Stomach (tissue), 4 donors: ENCODE measurements at regions not wholly inside any gene's neighbourhood (a gene's known extent, or its start where the extent isn't known, plus 50 kb on each side); places are given as distances from the start of the nearest gene placed in this dataset.
"Not testable (repeated sequence)": the region's sequence is repeated elsewhere in the genome, so short reads cannot be mapped to it uniquely, and the experiment has no call there.

Experiments
- POLR2A ChIP-seq, 4 donors: fragments of 450-650 bp; IDR thresholded peaks; one replicate each; pipeline ENCODE4 v1.6.1; 2016; ENCODE audit warnings: antibody characterized with exemption in 4 of 4, control low read depth in 2 of 4, mild to moderate bottlenecking in 1 of 4, moderate library complexity in 1 of 4
- POLR2AphosphoS5 ChIP-seq, 3 donors: sonication (generic); formaldehyde crosslinking; IDR thresholded peaks; one replicate each; pipeline ENCODE4 v1.6.1; 2016; ENCODE audit warnings: antibody characterized with exemption in 3 of 3
- TF ChIP-seq, protein P1 (sequence below), 7 experiments: fragments of 450-650 bp in 4 of 7; fragments of 200-600 bp in 3 of 7; sonication (generic) in 3 of 7; IDR thresholded peaks; one replicate each; pipeline ENCODE4 v1.5.1; 2016 to 2019; ENCODE audit warnings: antibody characterized with exemption in 7 of 7, control low read depth in 2 of 7, mild to moderate bottlenecking in 1 of 7

DNA sequence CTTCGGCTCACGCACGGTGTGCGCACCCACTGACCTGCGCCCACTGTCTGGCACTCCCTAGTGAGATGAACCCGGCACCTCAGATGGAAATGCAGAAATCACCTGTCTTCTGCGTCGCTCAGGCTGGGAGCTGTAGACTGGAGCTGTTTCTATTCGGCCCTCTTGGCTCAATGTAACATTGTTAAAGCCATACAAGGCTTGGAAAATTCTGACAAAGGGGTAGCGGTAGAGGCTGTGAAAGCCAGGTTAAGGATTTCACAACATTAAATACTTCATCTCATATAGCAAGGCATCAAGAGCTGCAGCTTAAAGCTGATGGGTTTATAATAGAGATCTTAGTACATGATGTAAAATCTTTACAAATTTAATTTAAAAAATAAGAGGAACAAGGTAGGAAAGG lies 211.8 kb downstream of the BTBD3 start:
- TF ChIP-seq POLR2A, POLR2AphosphoS5 (IDR thresholded peaks at IDR 0.05): not testable (repeated sequence)
- TF ChIP-seq, protein P1, sequence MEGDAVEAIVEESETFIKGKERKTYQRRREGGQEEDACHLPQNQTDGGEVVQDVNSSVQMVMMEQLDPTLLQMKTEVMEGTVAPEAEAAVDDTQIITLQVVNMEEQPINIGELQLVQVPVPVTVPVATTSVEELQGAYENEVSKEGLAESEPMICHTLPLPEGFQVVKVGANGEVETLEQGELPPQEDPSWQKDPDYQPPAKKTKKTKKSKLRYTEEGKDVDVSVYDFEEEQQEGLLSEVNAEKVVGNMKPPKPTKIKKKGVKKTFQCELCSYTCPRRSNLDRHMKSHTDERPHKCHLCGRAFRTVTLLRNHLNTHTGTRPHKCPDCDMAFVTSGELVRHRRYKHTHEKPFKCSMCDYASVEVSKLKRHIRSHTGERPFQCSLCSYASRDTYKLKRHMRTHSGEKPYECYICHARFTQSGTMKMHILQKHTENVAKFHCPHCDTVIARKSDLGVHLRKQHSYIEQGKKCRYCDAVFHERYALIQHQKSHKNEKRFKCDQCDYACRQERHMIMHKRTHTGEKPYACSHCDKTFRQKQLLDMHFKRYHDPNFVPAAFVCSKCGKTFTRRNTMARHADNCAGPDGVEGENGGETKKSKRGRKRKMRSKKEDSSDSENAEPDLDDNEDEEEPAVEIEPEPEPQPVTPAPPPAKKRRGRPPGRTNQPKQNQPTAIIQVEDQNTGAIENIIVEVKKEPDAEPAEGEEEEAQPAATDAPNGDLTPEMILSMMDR (IDR thresholded peaks at IDR 0.05), result not testable (repeated sequence)
